Stimulated activated CD4-positive, alpha-beta T cell treated with anti-CD3 and anti-CD28 coated beads, TNF-alpha, amount 100 ng/mL, for 1 hour (primary cell): ENCODE measurements at regions not wholly inside any gene's neighbourhood (a gene's known extent, or its start where the extent isn't known, plus 50 kb on each side); places are given as distances from the start of the nearest gene placed in this dataset.
"Not testable (repeated sequence)": the region's sequence is repeated elsewhere in the genome, so short reads cannot be mapped to it uniquely, and the experiment has no call there.

Experiments
- DNase-seq, 3 donors: peaks; one replicate each; pipeline ENCODE4 v3.0.0-alpha.2; 2020; ENCODE audit warnings: low read depth in 3 of 3, low spot score in 1 of 3

DNA sequence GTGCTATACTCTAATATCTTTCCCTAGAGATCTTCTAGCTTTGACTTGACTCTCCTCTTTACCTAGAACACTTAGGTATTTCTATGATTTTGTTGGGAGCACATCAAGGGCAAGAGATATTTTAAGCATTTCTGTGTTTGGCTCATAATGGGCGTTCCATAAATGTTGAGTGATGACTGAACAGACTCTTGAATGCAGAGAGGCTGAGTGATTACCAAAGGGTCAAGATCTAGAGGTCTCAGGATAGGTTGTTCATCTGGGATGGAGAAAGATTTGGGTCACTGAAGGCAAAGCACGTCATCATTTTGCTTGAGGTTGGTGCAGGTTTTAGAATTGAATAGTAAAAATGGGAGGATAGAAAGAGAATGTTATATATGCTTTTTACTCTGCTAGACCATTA lies 705.4 kb upstream of the B3GALT2 start:
- DNase-seq = no peak

DNA sequence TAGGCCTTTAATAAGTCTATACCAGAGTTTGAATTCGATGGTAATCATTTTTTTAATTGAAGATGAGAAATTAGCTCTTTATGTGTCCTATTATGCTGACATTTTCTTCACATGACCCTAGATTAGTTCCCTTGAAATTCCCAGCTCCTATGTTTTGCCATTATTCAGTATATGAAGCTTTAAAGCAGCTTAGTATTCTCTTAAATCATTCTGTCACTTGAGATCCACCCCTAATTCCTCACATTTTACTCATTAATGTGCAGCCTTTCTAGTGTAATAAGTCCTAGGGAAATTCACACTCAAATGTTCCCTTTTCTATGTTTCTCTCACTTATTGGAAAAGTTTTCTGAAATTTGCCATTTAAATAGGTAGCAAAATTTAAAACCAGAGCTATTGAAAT lies 704.5 kb upstream of the B3GALT2 start:
- DNase-seq = no peak

DNA sequence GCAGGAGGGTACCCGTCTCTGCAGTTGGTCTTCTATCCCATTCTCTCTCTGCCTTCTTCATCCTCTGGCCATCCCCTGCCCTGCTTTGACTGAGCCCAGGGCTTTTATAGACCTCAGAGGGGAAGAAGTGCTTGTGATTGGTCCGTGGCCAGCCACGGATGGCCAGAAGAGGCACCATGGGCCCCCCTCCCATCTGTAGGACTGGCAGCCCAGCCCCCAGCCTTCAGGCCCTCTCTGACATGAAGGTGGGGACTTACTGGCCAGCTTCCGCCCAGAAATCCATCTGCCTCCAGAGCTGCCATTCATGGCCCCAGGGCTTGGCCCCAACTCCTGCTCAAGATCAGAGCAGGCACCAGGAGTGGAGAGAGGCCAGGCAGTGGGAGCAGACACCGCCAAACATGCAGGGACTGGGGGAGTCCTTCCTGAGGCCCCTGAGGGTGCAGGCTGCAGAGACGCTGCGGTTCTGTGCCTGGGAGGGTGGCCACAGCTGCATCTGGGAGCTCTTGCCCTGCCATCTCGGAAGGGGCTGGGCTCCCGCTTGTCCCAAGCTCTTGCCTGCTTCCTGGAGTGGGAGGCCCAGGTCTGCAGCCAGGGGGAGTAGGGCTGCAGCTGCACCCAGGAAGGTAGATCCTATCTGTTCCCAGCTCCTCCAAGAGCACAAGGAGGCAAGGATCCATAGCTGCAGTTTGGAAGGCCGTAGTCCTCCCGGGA lies 698.6 kb upstream of the B3GALT2 start:
- no peak for DNase-seq

DNA sequence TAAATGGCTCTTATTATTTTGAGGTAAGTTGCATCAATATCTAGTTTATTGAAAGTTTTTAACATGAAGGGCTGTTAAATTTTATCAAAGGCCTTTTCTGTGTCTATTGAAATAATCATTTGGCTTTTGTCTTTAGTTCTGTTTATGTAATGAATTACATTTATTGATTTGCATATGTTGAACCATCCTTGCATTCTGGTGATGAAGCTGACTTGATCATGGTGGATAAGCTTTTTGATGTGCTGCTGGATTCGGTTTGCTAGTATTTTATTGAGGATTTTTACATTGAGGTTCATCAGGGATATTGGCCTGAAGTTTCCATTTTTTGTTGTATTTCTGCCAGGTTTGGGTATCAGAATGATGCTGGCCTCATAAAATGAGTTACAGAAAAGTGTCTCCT lies 691.5 kb upstream of the B3GALT2 start:
- DNase-seq = not testable (repeated sequence)

DNA sequence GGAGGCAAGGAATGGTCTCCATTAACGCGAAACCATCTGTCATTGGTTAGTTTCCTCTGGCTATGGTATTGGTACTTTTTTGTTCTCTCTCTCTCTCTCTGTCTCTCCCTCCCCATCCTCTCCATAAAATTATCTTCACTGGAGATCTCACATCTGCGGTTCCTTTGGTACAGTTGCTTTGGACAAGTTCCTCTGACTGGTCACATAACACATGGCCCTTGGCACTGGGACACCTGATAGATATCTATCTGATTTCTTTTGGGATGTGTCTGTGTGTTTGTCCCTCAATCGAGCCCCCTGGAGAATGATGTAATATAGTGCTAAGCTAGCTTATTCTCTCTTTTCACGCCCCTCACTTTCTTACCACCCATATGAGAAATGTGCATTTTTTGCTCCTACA lies 682.0 kb upstream of the B3GALT2 start:
- DNase-seq = no peak

DNA sequence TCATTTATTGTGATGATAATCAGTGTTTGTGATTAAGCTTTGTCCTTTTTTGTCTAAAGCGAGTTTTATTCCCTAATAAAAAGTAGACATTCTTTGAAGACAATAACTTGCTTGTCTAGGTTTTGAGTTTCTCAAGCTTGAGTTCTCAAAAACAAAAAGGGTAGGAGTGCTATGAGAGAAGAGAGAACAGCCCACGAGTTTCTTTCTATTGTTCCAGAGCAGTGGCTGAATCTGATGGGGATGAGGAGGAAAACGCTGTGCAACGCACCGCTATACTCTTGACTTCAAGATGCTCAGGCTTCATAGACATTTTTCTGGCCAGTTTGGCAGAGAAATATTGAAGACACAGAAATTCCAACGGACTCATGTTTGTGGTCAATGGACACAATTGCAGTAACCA lies 669.8 kb upstream of the B3GALT2 start:
- DNase-seq = no peak

DNA sequence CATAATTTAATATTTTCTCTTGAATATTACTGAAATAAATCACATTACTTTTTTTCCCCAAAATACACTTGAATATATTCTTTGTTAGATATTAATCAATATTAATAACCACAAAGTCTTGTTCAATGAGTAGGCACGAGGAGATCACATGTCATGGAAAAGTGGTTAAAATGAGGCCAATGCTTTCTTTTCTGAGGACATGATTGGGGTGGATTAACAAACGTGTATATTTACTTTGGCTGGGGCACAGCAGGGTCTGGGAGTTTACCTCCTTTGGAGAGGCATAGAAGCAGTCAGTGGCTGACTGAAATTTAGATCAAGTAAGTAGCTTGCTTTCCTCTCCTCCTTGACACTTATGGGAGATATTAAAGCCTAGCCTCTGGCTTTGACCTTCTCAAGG lies 664.3 kb upstream of the B3GALT2 start:
- no peak for DNase-seq

DNA sequence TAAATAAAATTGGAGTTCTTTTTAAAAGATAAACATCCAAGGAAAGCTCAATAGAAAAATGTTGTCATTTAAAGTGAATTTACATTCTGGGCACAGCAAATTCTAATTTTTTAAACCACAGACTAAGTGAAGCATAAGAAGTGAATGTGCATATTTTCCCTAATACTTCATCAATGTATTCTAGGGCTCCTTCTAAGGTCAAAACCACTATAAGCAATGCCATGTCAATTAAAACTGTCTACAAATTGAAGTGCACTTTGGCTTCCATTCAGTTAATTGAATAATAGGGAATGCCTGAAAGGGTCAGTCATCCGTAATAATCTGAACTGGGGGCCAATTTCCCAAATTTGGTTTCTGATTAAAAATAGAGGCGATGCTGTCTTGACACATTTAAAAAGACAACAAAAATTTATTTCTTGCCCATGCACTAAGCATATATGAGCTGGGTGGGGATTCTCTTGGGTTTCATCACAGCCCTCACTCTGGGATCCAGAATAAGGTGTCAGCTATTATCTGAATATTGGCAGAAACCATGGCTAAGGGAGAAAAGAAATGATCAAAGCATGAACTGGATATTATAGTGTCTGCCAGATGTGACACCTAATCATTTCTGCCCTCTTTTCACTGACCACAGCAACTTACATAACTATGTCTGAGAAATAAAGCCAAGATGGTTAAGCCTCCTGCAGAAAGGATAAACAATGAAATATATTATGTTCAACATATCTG lies 660.6 kb upstream of the B3GALT2 start:
- no peak for DNase-seq

DNA sequence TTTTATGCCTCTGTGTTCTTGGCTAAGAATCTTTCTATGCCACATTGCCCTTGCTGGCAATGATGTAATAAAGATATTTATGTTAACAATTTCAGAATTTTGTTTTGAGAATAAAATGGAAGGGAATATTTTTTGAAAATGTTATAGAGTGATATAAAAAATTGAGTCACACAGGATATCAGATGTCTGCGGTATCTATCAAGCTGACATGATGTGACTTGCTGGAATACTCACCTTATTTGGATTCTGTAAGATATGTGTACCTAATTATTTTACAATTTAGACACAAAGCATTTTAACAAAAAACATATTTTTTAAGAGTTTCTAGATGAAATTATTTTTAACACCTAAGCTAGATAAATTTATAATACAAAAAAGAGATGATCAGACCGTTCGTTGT lies 660.0 kb upstream of the B3GALT2 start:
- DNase-seq = no peak

DNA sequence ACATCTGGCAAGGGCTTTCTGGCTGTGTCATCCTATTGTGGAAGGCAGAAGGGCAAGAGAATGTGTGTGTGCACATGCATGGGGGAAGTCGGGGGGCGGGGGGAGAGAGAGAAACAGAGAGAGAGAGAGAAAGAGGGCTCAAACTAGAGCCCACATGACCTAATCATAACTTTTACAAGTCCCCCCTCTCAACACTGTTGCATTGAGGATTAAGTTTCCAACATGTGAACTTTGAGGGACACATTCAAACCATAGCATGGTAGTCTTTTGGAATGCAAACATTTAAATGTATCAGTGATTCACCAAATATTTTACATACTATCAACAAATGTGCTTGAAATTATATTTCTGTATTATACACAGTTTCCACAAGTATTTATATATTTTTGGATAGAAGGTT lies 655.4 kb upstream of the B3GALT2 start:
- no peak for DNase-seq

DNA sequence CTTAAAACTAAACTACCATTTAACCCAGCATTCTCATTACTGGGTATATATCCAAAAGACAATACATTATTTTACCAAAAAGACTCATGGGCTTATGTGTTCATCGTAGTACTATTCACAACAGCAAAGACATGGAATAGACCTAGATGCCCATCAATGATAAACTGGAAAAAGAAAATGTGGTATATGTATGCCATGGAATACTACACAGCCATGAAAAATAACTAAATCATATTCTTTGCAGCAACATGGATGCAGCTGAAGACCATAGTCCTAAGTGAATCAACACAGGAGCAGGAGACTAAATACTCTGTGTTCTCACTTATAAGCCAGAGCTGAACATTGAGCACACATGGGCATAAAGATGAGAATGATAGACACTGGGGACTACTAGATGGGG lies 645.1 kb upstream of the B3GALT2 start:
- DNase-seq = no peak

DNA sequence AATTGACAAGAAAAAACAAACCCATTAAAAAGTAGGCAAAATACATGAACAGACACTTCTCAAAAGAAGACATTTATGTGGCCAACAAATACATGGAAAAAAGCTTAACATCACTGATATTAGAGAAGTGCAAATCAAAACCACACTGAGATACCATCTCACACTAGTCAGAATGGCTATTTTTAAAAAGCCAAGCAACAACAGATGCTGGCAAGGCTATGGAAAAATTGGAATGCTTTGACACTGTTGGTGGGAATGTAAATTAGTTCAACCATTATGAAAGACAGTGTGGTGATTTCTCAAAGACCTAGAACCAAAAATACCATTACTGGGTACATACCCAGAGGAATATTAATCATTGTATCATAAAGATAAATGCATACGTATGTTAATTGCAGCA lies 641.1 kb upstream of the B3GALT2 start:
- DNase-seq = no peak

DNA sequence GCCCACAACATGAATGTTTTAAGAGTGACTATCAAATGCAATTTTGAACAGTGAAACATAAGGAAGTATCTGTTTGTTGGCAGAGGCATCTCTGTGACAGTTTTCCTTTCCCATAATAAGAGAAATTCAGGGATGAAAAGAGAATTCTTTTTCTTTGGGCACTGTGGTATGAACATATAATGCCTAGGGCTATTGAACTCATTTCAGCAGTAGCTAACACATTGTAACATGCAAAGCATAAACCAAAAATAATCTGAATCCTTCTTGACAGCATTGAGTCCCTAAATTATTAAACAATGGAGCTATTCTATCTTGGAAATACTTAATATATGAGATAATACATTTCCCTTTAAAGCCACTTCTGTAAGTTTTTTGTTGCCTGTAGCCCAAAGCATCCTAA lies 633.0 kb upstream of the B3GALT2 start:
- DNase-seq = no peak

DNA sequence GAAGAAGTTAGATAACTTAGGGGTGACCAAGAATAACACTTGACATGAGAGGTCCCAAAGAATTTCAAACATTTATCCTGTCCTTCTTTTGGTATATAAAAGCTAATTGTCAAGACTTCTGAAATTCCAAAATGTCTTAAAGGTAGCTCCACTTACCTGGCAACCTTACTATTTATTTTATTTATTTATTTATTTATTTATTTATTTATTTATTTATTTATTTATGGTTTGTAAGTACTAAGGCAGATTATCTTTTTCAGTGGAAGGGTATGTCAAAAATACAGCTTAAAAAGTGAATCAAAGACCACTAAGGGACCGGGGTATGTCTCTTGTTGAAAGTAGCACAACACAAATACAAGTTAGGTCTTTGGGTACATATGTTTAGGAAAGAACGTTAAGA lies 620.8 kb upstream of the B3GALT2 start:
- no peak for DNase-seq

DNA sequence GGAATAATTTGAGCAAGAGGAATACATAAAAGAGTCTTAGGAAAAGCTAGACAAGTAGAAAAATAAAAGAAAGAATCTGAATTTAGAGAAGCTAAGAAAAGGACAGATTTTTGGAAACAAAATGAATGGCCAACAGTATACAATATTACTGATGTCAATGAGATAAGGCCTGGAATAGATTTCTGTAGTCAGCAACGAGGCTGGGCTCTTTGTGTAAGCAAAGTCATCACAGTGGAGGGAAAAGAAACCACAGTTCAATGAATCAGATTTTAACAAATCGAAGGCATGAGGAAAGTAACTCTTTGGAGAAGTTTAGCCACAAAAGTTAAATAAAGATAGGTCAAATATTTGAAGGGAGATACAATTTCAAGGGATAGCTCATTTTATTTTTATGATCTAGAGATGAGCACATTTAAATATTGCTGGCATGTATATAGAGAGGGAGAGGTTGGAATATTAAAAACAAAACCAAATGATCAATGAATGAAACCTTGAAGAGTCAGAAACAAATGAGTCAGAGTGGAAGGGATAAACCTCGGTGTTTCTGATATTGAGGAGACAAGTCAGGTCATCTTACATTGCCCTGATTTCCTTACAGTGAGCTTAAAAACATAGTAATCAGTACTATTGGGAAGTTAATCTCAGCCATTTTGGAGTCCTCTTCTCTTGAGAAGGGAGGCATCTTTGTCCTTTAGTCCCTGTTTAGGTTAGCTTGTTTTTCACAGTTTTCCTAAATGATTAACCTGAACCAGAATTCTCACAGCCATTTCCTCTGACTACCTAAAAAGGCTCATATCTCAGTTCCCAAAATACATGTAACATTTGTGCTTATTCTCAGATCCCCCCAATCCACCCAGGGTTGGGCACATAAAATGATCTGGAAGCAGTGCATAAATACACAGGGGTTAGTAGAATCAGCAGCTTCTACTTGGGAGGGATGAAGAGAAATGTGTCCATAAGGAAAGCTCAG lies 620.0 kb upstream of the B3GALT2 start:
- DNase-seq = no peak

DNA sequence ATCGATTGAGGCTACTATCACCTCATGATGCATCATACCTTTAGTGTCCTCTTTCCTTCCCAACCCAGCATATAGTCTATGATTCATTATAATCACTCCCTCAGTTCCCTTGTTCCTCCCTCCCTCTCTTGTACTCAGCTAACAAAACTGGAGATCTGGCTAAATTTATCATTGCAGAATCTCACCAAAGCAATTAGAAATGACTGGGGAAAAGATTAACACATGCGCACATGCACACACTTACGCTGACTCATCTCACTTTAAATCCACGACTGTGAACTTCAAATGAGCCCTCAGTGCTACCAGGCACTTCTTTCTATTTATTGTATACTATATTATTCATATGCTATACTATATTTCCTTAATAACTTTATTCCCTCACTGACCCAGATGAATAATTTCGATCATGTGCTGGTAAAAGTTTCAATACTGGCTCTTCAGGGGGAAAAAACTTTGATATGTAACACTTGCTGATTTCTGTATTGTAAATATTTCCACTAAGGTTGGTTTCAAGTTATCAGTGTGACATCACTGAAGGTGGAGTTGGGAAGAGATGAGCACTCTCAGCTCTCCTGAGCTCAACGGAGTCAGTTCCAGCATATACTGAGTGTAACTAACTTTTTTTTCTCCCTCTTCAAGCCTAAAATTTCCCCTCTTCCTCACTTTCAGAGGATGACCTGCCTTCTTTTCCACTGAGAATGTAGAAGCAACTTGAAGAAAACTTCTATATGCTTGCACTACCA lies 613.7 kb upstream of the B3GALT2 start:
- DNase-seq = no peak

DNA sequence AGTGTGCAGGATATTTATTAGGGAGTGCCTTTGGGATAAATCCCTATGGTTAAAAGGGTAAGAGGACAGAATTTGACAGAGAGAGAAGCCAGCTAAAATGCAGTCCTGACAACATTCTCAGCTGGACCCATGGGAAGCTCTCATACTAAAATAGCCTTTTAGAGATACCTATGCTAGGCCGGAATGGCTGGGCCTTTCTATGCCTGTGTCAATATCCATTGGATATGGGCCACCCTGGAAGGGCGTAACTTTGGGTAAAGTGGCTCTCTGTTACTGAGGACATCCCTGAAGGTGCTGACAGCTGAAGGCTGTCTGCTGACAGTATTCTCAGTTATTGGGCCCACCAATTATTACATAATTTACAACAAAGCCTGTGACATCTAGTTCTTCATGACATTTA lies 613.0 kb upstream of the B3GALT2 start:
- no peak for DNase-seq

DNA sequence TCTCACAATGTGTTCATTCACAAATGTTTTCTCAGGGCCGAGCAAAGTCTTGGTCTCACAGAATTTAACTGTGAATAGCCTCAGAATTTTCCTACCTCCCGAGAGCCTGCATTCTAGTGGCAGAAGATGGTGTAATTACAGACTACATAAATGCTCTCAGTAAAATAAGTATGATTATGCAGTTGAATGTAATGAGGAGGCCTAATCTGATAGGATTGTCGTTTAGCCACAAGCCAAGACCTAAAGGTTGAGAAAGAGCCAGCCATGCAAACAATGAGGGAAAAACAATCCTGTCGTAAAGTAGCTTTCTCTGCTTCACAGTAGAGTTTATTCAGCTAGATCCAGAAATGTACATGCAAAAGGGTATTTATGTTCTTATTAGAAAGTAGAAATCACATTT lies 607.8 kb upstream of the B3GALT2 start:
- no peak for DNase-seq

DNA sequence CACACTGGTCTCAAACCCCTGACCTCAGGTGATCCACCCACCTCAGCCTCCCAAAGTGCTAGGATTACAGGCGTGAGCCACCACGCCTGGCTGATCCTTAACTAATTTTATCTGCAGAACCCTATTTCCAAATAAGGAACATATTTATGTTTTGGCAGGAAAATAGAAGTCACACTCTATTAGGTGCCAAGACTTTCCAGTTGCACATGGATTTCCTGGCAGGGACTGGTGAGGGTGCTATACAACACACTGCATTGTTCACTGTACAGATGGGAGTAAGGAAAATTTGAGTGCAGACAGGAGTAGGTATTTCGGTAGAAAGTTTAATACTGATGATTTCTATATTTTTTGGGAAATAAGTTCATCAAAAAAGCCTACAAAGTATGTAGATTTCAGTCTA lies 605.3 kb upstream of the B3GALT2 start:
- DNase-seq = no peak

DNA sequence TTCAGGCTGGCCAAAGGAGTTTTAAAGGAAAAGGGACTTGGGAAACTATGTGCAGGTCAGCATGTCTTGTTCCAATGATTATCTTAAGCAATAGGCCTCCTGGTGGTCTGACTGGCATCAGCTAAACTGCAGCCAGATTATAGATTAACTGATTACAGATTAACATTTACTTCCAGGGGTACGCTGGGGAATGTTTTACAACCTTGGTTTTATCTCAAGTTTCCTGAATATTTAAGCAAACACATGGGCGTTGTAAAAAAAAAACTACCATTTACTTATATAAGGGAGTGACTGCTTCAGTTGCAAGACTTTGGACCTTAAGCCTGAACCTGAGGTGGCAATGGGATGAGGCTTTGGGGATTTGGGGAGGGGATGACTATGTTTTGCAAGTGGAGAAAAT lies 600.6 kb upstream of the B3GALT2 start:
- DNase-seq = no peak

DNA sequence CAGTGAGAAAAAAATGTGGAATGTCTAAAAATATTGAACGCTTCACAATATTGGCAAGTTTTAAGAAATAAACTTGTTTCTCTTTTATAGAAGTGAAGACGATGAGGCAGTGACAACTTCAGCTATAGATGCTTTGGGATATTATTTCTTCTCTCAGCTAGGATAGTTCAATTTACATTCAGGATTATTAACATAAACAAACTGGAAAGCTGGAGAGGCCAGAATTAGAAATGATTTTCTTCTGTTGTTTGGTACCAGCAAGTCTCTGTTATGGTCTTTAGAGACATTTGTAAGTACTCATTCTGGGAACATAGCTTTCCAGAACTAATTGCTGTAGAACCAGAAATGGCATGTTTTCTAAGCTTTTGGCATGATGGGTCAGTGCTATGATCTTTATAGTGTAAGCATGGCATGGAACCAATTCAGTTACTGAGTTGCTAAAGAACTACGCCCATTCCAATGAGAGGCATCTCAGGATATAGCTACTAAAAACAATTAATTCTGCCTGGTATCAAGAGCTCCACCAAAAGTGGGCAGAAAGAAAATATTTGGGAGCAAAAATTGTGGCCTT lies 599.5 kb upstream of the B3GALT2 start:
- DNase-seq = no peak
